Renal cortical epithelial cell (primary cell): ENCODE measurements at regions not wholly inside any gene's neighbourhood (a gene's known extent, or its start where the extent isn't known, plus 50 kb on each side); places are given as distances from the start of the nearest gene placed in this dataset.

Experiments
- DNase-seq: peaks from one replicate; pipeline ENCODE4 v3.0.0-alpha.2; 2011; ENCODE audit warnings: low read depth

- peak; percentile 61 for DNase-seq
Measured at GRCh38 chr4:156710365-156711192, 261.0 kb downstream of the PDGFC start.

- DNase-seq = peak; percentile 12
Measured at GRCh38 chr4:156705311-156705710, 266.3 kb downstream of the PDGFC start.

DNA sequence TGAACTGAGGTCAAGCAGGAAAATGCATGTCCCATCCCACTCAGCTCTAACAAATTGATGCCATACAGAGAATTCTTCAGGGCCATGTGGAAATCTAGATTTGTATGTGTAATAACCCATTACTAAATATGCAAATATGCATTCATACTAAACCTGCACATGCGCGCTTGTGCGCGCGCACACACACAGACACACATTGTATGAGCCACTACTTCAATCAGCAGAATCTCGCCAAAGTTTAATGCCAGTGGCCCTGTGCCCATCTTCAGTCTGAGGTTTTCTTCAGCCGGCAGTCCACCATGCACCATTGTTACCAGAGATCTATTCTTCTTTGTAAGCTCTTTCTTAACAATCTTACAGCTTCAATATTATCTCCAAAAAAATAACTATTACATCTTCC lies 276.4 kb downstream of the PDGFC start:
- no peak for DNase-seq

DNA sequence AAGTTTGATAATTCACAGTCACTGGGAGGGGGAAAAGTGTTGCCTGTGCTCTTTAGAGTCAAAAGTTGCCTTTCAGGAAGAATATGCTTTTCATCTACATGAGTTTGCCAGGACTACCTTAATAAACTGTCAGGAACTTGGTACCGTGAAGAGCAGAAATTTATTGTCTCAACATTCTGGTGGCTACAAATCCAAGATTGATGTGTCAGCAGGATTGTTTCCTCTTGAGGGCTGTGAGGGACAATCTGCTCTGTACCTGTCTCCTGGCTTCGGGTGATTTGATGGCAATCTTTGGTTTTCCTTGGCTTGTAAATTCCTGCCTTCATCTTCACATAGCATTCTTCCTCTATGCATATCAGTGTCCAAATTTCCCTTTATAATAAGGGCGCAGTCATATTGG lies 277.2 kb downstream of the PDGFC start:
- DNase-seq = no peak

DNA sequence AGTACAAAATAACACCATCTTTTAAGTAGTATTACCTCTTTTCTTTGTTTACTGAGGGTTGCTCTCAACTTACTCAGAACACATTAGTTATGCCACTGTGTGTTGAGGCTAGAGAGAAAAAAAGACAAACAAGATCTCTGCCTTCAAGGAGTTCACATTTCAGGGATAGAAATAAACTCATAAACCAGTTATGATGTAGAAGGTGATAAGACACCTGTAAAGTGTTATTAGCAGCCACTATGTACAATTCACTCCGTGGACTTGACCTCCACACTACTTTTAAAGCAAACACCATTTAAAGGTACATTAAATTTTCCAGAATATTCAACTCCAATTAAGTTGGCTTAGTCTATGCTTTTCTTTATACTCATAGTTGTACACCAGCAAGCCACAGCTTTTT lies 278.0 kb downstream of the PDGFC start:
- peak; percentile 4 for DNase-seq

GRCh38 chr4:156692016-156692415 lies 279.6 kb downstream of the PDGFC start:
- no peak for DNase-seq

DNA sequence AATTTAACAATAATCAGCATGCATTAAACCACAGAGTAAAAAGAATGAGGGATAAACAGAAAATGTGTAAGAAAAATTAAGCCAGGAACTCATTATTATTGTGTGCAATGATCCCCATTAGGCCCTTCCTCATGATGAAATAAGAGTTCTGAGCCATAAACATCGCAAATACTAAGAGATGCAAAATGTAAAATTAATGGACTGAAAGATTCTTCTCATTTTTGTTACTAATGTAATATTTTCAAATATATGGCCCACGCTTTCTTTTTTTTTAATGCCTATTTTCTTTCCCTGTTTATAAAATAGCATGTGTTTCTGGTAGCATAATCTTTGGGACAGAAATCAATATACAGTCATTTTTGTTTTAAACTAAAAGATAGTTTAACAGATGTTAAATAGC lies 281.0 kb downstream of the PDGFC start:
- DNase-seq = no peak

- peak; percentile 59 for DNase-seq
Measured at GRCh38 chr4:156686120-156686519, 285.5 kb downstream of the PDGFC start.

DNA sequence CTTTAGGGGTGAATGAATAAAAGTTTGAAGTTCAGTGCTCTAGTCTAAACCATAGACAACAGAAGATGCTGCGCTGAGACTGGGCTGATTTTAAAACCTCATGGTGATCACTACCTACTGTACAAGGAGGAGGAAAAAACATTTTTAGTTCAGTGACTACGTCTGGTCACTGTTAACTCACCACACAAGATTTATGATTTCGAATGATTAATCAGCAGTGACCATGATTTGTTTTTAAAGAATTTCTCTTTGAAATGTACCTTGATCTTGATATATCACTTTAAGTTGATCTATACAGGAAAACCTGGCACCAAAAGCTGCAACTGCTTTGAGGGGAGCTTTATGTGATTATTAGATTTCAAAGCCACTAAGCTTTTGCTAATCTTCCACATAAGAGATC lies 286.3 kb downstream of the PDGFC start:
- DNase-seq = peak; percentile 23

- DNase-seq = no peak
Measured at GRCh38 chr4:156677656-156678055, 293.9 kb downstream of the PDGFC start.

GRCh38 chr4:156677131-156677531 lies 294.5 kb downstream of the PDGFC start:
- peak; percentile 33 for DNase-seq

DNA sequence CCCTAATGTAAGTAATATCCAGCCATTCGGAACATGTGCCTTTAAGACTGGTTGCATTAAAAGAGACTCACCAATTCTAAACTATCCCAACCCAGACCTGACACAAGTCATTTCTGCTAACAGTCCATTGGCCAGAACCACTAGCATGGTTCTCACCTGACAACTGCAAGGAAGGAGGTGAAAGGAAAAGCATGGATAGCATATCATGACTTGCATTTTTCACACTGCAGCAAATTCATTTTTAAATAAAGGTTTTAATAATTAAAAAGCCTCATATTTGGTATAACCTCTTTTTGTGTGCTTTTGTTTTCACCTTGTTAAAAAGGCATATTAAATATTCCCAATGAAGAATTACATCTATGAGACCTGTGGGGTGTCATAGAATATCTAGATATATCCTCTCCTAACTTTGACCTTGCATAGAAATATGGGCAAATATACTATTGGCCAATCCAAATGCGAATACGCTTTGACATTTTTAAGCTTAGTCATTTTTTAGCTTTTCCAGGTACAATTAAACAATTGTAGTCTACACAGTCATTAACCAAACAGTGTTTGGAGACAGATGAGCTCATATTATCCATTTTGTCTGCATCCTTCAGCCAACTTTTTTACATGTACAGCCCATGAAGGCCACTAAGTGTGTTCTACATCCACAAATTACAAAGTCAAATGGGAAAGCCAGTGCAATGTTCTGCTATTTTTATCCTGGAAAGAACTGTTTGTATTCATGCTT lies 295.3 kb downstream of the PDGFC start:
- no peak for DNase-seq

- no peak for DNase-seq
Measured at GRCh38 chr4:156673483-156673882, 298.1 kb downstream of the PDGFC start.

DNA sequence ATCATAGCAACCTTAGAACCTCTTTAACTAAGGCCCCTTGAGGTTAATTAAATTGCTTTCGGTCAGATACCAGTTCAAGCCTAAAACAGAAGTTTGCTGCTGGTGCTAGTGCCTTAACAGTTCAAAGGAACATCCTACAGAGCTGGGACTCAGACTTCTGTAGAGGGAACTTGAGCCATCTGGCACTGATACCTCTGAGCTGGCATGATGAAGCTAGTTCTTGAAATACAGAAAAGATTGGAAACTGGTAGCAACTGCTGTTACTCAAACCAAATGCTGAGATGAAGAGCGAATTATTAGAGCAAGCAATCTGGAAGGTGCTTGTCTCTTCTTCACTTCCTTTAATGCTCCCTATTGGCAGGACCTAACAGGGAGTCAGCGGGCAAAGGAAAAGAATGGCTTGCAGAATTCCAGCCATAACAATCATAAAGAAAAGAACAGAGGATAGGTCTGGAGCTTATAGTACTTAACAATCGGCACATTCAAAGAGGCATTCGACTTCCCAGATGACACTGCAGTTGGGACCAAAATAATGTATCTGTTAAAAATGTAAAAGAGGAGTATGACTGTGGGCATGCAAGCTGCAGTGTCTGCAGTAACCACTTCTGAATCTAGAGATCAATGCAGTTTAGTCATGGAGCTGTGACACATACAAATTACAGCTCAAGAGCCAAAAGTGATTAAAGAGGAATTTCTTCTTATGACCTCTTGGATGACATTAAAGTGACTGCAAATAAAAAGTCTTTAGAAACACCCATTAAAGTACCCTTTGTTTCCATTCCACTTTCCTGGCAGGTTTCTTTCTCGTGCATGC lies 298.9 kb downstream of the PDGFC start:
- peak; percentile 57 for DNase-seq

- DNase-seq = no peak
Measured at GRCh38 chr4:156665780-156666366, 305.7 kb downstream of the PDGFC start.

DNA sequence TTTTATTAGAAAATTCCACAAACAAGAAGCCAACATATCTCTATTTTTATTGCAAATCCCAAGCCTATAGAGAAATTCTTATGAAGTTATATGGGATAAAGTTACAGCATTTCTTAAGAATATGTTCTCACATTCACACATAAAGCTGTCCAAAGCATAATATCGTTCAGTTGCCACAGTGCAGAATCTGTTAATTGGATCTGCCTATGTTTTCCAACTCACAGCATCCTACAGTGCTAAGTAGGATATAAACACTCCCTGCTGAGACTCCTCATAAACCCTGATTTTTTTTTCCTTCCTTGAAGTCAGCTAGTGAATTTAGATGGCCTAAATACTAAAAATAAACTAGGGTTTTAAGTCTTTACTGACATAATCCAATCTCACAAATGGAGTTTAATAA lies 307.9 kb downstream of the PDGFC start:
- no peak for DNase-seq

DNA sequence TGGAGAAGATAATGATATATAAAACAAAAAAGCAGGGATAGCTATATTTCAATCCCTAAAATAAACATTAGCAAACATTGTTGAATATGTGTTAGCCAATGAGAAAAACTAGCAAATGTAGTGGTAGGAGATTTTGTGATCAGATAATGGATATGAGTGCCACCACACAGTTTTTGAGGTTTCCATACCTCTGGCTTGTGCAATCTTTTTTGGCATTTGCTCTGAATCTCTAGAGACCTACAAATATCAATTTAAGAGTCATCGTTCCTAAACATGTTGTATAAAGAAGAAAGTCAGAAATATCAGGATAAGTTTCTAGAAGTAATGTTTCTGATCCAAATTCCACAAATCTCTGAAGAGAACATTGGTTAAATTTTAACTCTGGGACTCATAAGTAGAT lies 308.7 kb downstream of the PDGFC start:
- DNase-seq = no peak

DNA sequence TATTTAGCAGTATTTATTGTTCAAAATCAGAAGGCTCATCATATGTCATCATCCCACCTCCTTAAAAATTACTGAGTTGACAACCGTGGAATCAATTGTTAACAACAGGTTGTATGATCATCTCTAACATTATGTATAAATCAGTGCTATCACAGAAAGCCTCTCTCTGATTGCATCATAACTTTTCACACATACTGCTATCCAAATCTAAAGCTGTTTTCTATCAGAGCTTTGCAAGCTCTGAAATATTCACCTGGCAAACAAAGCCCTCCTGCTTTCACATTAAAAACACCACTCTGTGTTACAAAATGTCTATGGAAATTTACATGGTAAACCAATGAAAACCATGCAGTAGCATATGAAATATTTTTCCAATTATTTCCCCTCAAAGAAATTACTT lies 310.0 kb downstream of the PDGFC start:
- no peak for DNase-seq

DNA sequence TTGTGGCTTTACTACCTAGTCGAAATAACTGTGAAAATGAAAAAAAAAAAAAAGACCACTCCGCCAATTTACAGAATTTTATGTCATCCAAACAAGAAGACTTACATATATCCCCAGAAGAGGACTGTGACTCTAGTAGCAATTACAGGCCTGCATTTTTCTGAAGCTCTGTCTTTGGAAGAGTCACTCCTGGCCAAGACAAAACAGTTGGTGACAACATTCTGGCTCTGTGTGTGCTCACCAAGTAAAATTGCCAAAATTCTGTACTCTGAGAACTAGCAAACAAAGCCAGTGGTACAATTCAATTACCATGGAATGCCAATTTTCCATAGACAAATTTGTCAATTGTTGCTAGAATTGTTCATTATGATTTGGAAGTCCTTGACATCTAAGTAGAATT lies 311.1 kb downstream of the PDGFC start:
- no peak for DNase-seq

DNA sequence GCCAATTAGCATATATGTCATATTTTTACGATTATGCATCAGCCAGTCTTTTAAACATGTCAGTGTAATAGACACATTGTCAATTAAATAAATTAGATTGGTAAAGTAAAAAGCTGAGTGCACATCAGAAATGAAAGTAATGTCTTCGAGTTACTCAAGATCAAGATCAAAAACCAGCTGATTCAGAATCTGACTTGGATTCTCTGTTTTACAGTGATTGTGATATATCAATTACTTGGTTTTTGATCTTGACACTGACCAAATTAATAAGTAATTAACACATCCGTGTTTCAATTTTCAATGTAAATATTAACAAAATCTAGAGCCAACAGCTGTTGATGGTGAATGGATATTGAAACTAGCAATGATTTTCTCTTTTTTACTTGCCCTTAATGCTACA lies 311.6 kb downstream of the PDGFC start:
- no peak for DNase-seq

GRCh38 chr4:156659570-156659969 lies 312.0 kb downstream of the PDGFC start:
- DNase-seq = no peak

DNA sequence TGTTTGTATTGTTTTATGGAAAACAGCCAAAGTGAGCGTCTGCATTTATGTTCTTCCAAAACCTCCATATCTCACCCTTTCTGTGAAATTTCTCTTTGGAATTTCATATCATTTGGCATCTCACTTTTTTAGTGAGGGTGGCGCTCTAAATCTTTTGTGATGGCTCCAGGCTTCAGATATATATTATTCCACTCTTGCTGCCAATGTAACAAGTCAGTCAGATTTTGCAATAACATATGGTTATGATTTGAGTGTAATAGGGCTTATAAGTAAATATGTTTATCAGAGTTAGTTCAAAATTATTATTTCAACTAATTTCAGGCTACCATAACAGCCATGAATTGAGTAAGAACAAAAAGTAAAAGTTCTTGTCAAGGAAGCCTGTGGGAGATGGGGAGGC lies 314.7 kb downstream of the PDGFC start:
- DNase-seq = no peak
